ENCODE measurements at regions not wholly inside any gene's neighbourhood (a gene's known extent, or its start where the extent isn't known, plus 50 kb on each side); places are given as distances from the start of the nearest gene placed in this dataset.

DNA sequence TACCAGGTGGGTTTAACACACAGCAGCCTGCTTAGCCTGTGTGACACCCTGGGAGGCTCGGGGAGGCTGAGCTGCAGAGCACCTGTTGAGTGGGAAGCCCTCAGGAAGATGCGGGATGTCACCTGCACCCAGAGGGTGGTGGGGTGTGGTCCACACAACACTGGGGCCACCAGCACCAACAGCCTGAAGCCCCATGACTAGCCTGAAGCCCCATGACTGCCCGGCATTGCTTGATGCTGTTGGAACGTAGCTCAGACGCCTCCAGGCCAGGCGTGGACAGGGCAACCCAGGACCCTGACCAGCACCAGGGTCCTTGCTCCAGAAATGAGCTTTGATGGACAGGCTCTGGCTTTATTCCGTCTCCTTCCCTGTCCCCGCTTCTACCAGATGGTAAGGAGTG is 76.3 kb upstream of the ZNF469 start:
- TF ChIP-seq POLR2A (IDR thresholded peaks at IDR 0.05): no peak
- TF ChIP-seq, protein P1, sequence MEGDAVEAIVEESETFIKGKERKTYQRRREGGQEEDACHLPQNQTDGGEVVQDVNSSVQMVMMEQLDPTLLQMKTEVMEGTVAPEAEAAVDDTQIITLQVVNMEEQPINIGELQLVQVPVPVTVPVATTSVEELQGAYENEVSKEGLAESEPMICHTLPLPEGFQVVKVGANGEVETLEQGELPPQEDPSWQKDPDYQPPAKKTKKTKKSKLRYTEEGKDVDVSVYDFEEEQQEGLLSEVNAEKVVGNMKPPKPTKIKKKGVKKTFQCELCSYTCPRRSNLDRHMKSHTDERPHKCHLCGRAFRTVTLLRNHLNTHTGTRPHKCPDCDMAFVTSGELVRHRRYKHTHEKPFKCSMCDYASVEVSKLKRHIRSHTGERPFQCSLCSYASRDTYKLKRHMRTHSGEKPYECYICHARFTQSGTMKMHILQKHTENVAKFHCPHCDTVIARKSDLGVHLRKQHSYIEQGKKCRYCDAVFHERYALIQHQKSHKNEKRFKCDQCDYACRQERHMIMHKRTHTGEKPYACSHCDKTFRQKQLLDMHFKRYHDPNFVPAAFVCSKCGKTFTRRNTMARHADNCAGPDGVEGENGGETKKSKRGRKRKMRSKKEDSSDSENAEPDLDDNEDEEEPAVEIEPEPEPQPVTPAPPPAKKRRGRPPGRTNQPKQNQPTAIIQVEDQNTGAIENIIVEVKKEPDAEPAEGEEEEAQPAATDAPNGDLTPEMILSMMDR (IDR thresholded peaks at IDR 0.05): no peak
